ENCODE measurements at regions not wholly inside any gene's neighbourhood (a gene's known extent, or its start where the extent isn't known, plus 50 kb on each side); places are given as distances from the start of the nearest gene placed in this dataset.

GRCh38 chr16:74092336-74092735, 204.3 kb upstream of the PSMD7 start:
- DNase-seq = no peak
- H3K4me1 Mint-ChIP-seq = peaks cover 9% of the 10 kb centered on the region
- Histone ChIP-seq H3K9me3 (ENCODE audit: control insufficient read depth, low read length) (no peaks in the 10 kb centered on the region), H3K27ac (ENCODE audit: low read depth, low read length) (no peak overlapping the region), H3K4me1 (ENCODE audit: control insufficient read depth, insufficient read depth, low read length) (peaks cover 5% of the 10 kb centered on the region), H3K36me3 (ENCODE audit: control insufficient read depth, insufficient read depth, low read length) (no peaks in the 10 kb centered on the region), H3K4me3 (ENCODE audit: low read length) (no peak overlapping the region), H3K27me3 (ENCODE audit: control insufficient read depth, insufficient read depth, low read length, poor library complexity, severe bottlenecking) (no peaks in the 10 kb centered on the region), H3K9ac (ENCODE audit: extremely low read depth, low read length, poor library complexity, severe bottlenecking) (no peak overlapping the region)
- H3K9me3 Mint-ChIP-seq = no peaks in the 10 kb centered on the region
- no peak overlapping the region for H3K27ac Mint-ChIP-seq
- peaks cover 5% of the 10 kb centered on the region for H3K27me3 Mint-ChIP-seq (ENCODE audit: insufficient read depth)
- H3K36me3 Mint-ChIP-seq (ENCODE audit: low read depth) = no peaks in the 10 kb centered on the region
- no peak overlapping the region for H3K4me3 Mint-ChIP-seq
- WGBS, 2 experiments (ENCODE audit: insufficient coverage in 1 of 2, insufficient read length in 1 of 2) = 71 to 80% methylated on average over 1 to 4 of the region's 4 CpGs
- no peak for TF ChIP-seq CTCF (conservative IDR thresholded peaks at IDR 0.05)

GRCh38 chr16:74090871-74091270, 205.7 kb upstream of the PSMD7 start:
- no peak overlapping the region for H3K27ac ChIP-seq (ENCODE audit: low read depth, low read length)
- no peak overlapping the region for H3K9ac ChIP-seq (ENCODE audit: extremely low read depth, low read length, poor library complexity, severe bottlenecking)
- H3K4me3 Mint-ChIP-seq = no peak overlapping the region
- no peak for DNase-seq
- no peak for TF ChIP-seq CTCF (conservative IDR thresholded peaks at IDR 0.05)
- no peak overlapping the region for H3K4me3 ChIP-seq (ENCODE audit: low read length)
- H3K4me1 ChIP-seq (ENCODE audit: control insufficient read depth, insufficient read depth, low read length) = no peaks in the 10 kb centered on the region
- H3K36me3 Mint-ChIP-seq (ENCODE audit: low read depth) = no peaks in the 10 kb centered on the region
- no peaks in the 10 kb centered on the region for H3K9me3 Mint-ChIP-seq
- no peaks in the 10 kb centered on the region for H3K36me3 ChIP-seq (ENCODE audit: control insufficient read depth, insufficient read depth, low read length)
- H3K27me3 ChIP-seq (ENCODE audit: control insufficient read depth, insufficient read depth, low read length, poor library complexity, severe bottlenecking) = no peaks in the 10 kb centered on the region
- H3K4me1 Mint-ChIP-seq = peaks cover 4% of the 10 kb centered on the region
- peaks cover 3% of the 10 kb centered on the region for H3K27me3 Mint-ChIP-seq (ENCODE audit: insufficient read depth)
- no peak overlapping the region for H3K27ac Mint-ChIP-seq
- WGBS, 2 experiments (ENCODE audit: insufficient coverage in 1 of 2, insufficient read length in 1 of 2) = 91 to 98% methylated on average over 3 to 4 of the region's 4 CpGs
- H3K9me3 ChIP-seq (ENCODE audit: control insufficient read depth, low read length) = no peaks in the 10 kb centered on the region

GRCh38 chr16:74083541-74083940, 213.1 kb upstream of the PSMD7 start:
- Histone ChIP-seq H3K36me3 (ENCODE audit: control insufficient read depth, insufficient read depth, low read length) (no peaks in the 10 kb centered on the region), H3K27me3 (ENCODE audit: control insufficient read depth, insufficient read depth, low read length, poor library complexity, severe bottlenecking) (no peaks in the 10 kb centered on the region), H3K9ac (ENCODE audit: extremely low read depth, low read length, poor library complexity, severe bottlenecking) (no peak overlapping the region), H3K4me3 (ENCODE audit: low read length) (no peak overlapping the region), H3K27ac (ENCODE audit: low read depth, low read length) (no peak overlapping the region), H3K4me1 (ENCODE audit: control insufficient read depth, insufficient read depth, low read length) (no peaks in the 10 kb centered on the region), H3K9me3 (ENCODE audit: control insufficient read depth, low read length) (no peaks in the 10 kb centered on the region)
- no peaks in the 10 kb centered on the region for H3K9me3 Mint-ChIP-seq
- no peaks in the 10 kb centered on the region for H3K36me3 Mint-ChIP-seq (ENCODE audit: low read depth)
- H3K27me3 Mint-ChIP-seq (ENCODE audit: insufficient read depth) = peaks cover 3% of the 10 kb centered on the region
- DNase-seq = no peak
- peaks cover under 1% of the 10 kb centered on the region for H3K4me1 Mint-ChIP-seq
- TF ChIP-seq CTCF (conservative IDR thresholded peaks at IDR 0.05) = no peak
- H3K4me3 Mint-ChIP-seq = no peak overlapping the region
- WGBS, 2 experiments (ENCODE audit: insufficient coverage in 1 of 2, insufficient read length in 1 of 2) = 93% methylated on average over 3 of the region's 3 CpGs; no CpG with 5 or more reads in 1 of the 2 experiments
- H3K27ac Mint-ChIP-seq = no peak overlapping the region

All from endodermal cell (in vitro differentiated cells).